ENCODE measurements at regions not wholly inside any gene's neighbourhood (a gene's known extent, or its start where the extent isn't known, plus 50 kb on each side); places are given as distances from the start of the nearest gene placed in this dataset.

- no peak for TF ChIP-seq SP1 (IDR thresholded peaks at IDR 0.05)
- TF ChIP-seq TARDBP (IDR thresholded peaks at IDR 0.05): no peak
- TF ChIP-seq HDGF (IDR thresholded peaks at IDR 0.05; ENCODE audit: borderline replicate concordance): no peak
- no peak for TF ChIP-seq PKNOX1 (IDR thresholded peaks at IDR 0.05)
- TF ChIP-seq ZNF384 (IDR thresholded peaks at IDR 0.05): no peak
- TF ChIP-seq BHLHE40 (IDR thresholded peaks at IDR 0.05; ENCODE audit: borderline replicate concordance): no peak
- no peak for TF ChIP-seq SUZ12 (IDR thresholded peaks at IDR 0.05)
- TF ChIP-seq FOXK2 (IDR thresholded peaks at IDR 0.05): no peak
- no peak for TF ChIP-seq FOXM1 (IDR thresholded peaks at IDR 0.05; ENCODE audit: borderline replicate concordance)
- no peak for TF ChIP-seq NFRKB (IDR thresholded peaks at IDR 0.05)
- TF ChIP-seq ARNT (IDR thresholded peaks at IDR 0.05): no peak
Observed at GRCh38 chr15:38080651-38081275, 146.3 kb downstream of the TMCO5A start.

Data from HEK293T (cell line).